Fibroblast of peridontal ligament (primary cell): ENCODE measurements at regions not wholly inside any gene's neighbourhood (a gene's known extent, or its start where the extent isn't known, plus 50 kb on each side); places are given as distances from the start of the nearest gene placed in this dataset.

Source experiments
- DNase-seq: peaks from one replicate; pipeline ENCODE4 v3.0.0-alpha.2; 2010; ENCODE audit errors: extremely low read depth

DNA sequence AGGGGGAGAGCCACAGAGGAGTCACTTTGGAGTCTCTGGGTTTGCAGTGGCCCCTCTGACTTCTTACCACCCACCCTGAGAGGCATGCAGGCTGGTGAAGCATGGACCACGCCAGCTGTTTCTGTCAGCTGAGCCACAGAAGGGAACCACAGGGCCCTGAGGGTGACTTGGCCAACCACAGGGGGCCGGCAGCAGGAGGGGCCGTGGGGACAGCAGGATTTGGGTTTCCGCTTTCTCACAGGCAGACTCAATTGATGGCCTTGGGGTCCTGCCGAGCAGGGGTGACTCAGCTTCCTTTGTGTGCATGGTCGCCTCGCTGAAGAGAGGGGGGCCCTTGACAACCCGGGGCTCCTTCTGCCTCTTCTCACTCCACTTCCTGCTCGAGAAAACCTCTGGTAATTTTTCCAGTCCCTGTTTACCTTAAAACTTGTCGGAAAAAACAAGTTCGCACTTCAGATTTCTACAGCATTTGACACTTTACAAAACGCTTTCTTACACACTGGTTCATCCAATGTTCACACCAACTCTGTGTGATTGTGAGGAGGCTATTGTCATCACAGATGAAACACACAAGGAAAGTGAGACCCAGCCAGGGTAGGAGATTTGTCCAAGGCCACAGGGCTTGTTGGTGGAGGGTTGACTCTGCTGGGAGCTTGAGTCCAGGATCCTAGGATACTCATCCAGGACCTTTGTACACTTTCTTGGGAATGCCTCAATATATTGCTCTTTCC, 311.2 kb downstream of the LPIN1 start:
- no peak for DNase-seq

DNA sequence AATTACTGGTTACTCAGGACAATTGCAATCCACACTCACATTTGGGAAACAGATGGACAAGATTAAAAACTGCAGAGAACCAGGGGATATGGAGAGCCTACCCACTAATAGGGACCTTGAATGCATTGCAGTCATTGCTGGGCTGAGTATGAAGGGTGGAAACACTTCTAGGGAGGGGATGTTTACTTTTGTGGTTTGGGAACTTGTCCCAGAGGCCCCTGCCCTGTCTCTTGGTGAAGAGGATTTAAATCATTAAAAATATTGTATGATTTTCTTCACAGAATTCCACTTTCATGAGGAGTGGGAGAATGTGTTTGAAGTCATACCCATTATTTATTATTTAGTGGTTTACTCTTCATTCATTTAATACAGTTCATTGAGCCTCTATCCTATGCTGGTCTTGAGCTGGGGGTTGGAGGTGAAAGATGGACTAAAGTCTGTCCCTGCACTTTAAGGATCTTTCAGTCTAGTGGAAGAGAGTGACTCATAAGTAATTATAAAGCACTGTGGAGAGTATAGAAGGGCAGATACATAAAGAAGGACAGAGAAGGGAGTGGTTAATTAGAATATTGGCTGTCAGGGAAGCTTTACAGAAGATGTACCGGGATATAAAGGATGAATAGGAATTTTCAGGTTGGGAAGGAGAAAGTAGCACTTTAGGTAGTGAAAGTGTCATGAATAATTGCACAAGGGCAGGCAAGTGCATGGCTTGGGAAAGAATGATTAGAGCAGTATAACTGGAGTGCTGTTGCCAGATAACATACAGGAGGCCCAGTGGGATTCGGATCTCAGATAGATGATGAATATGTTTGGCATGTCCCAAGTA, 313.4 kb downstream of the LPIN1 start:
- DNase-seq: peak; percentile 75

DNA sequence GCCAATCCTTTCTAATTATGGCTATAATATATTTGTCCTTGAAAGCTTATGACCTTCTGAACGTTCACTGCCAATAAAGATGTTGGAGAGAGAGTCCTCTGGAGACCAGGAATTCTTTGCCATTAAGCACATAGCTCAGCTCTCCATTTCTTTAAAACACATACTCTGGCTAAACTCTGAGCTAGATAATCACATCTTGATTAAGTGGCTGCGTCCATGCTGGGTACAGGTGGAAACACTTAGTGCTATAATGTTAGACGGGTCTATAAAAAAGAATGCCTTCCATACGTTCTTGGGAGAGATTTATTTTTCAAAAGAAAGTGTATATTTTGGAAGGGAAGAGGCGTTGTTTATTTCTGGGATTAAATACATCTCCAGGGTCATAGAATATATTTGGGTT, 314.5 kb downstream of the LPIN1 start:
- no peak for DNase-seq

DNA sequence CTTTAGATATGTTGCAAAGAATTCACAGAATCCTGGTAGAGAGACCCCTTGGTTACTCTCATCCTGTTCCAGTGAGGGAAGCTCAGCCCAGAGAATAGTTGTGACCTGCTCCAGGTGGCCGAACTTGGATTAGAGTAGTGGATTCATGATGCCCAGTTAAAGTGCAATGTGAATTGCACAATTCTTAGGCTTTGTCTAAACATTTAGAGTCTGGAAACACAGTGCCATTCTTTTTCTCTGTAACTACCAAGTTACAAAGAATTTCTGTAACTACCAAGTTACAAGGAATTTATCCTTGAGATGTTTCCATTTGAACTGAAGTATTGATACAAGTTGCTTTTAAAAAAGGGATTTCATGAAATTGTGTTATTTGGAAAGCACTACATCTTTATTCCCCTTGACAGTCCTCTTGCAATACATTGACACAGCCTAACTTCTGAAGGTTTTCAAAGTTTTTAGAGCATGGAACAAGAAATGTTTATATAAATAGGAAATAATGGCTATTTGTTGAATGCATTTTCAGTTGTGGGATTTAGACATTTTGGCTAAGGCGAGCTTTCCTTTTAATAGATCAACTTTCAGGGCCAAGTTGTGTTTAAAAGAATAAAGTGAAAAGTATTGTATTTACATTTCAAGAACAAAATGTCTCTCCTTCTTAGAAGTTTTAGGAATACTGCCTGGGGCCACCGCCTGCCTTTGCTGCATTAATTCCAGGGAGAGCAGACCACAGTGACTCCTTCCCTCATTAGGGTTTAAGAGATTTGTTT, 315.0 kb downstream of the LPIN1 start:
- peak; percentile 63 for DNase-seq

DNA sequence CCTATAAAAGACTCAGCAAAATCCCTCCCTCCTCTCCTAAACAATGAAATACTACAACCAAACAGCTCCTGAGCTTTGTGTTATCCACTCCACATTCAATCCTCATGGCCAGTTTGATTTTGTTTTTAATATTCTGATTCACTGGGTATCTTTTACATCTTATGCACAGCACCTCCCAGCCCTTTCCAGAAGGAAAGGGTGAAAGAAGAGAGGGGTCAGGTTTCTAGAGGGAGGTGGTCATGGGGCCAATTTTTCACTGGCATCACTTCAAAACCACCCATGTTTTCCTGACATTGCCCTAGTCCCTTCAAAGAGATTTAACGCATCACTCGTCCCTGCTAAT, 315.6 kb downstream of the LPIN1 start:
- DNase-seq: no peak

DNA sequence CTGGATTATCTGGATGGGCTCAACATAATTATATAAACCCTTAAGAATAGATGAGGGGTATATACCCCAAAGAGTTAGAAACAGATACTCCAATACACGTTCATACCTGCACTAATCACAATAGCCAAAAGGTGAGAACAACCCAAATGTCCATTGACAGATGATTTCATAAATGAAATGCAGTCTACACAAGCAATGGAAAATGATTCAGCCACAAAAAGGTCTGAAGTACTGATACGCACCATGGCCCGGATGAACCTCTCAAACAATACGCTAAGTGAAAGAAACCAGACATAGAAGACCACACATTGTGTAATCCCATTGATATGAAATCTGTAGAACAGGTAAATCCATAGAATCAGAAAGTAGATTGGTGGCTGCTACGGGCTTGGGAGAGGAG, 316.8 kb downstream of the LPIN1 start:
- DNase-seq: no peak

DNA sequence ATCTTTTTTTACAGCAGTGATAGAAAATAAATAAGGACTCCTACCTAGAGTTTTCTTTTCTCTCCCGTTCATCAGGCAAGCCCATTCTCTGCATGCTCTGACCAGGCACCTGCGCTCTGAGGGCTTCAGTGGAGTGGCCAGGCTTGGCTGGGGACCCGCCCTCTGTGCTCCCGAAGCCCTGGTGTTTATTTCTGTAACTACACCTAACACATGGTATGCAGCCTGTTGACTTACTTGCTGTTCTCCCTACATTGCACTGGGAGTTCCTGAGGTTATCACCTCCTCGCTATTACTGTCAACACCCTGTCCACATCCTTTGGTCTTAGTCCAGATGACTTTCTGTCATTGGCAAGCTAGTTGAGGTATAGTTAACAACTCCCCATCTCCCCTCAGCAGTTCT, 317.7 kb downstream of the LPIN1 start:
- DNase-seq: no peak

DNA sequence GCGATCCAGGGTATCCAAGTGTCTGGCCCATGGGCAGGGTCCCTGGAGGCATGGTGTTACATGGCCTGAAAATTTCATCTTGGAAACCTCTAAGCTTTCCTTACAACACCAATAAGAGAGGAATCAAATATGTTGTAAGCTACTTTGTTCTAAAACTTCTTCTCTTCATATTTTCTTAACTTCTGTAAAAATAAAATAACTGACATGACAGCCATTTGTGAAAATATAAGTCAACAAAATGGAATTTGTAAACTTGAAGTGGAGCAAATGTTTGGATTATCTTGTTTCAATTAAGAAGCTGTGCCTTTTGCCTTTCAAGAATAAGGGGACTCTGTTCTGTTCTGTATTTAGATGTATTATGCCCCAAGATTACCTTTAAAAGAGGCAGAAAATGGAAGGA, 319.7 kb downstream of the LPIN1 start:
- peak; percentile 49 for DNase-seq

DNA sequence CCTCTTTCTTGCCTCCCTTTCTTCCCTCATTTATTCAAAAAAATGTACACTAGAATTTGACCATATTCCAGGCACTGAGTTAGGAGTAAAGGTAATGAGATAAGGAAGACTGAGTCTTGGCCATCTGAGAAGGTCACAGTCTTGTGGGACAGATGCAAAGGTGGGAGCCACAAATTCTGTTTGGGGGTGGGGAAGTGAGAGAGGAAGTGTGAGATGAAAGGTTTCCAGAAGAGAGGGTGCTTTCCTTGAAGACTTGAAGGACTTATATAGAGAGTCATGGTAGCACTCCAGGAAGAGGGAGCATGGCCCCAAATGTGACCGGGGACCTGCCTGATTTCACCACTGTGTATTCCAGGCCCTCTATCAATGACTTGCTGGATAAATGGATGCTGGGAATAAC, 320.6 kb downstream of the LPIN1 start:
- no peak for DNase-seq

DNA sequence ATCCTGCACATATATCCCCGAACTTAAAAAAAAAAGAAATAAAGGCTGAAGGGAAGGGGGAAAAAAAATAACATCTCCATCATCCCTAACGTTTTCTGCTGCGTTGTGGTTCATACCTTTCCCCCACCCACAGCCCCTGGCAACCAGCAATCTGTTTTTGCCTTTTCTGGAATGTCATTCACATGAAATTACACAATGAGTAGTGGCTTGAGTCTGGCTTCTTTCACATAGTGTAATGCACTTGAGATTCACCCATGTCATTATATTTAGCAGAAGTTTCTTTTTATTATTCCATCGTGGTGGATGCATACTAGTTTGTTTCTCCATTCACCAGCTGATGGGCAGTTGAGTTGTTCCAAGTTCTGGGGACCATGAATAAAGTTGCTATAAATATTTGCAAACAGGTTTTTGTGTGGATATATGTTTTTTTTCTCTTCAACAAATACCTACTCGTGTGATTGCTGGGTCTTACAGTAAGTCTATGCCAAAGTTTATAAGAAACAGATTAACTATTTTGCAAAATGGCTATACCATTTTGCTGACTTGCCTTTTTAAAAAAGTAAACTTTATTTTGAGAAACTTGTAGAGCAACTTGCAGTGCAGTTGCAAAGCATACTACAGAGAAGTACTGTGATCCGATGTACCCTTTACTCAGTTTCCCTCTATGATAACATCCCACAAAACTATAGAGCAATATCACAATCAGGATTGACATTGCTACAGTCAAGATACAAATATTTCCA, 322.5 kb downstream of the LPIN1 start:
- DNase-seq: peak; percentile 47

DNA sequence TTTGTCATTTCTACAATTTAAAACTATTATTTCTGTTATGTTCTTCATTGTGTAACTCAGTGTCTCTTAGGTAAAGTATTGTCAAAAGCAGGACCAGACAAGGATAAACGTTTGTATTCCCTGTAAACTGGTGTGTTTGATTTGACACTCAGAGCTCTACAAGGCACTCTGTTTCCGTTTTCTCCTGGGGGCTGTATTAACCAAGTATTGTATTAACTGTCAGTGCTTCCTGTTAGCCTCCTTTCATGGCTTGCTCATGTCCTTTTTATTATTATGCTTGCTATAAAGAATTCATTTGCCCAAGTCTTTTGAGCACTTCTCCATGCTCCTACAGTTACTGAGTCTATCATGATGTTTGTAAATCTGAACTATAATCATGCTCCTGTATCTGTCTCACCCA, 323.7 kb downstream of the LPIN1 start:
- no peak for DNase-seq

DNA sequence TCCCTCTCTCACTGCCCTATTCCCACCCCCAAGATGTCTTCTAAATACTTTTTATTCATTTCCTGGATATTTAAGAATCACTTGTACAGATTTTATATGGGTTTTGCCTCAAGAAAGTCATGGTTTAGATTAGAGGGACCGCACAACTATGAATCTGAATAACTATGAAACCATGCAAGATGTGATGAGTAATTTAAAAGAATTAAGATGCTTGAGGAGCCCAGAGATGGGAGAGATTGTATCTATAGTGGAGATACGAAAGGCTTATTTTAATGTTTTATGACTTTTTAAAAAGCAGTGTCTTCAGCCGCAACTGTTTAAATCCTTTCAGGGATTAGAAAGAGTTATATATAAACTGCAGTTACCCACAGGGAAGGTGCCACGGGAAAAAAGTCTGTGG, 324.1 kb downstream of the LPIN1 start:
- DNase-seq: peak; percentile 82

DNA sequence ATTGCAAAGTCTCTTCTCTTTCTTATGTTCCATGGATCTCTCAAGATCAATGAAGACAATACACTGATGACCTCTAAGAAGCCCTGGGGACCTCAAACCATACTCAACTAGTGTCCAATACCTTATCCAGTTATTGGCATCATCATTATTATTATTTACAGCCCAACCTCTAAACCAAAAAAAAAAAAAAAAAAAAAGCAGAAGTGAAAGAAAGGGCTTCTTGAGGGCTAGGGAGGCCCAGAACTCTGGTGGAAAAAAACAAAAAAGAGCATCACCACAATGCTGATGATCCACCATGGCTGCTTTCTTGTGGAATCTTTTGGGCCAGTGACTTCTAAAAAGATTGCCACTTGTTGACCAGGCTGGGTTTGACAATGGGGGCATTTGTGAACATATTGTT, 324.9 kb downstream of the LPIN1 start:
- DNase-seq: no peak

DNA sequence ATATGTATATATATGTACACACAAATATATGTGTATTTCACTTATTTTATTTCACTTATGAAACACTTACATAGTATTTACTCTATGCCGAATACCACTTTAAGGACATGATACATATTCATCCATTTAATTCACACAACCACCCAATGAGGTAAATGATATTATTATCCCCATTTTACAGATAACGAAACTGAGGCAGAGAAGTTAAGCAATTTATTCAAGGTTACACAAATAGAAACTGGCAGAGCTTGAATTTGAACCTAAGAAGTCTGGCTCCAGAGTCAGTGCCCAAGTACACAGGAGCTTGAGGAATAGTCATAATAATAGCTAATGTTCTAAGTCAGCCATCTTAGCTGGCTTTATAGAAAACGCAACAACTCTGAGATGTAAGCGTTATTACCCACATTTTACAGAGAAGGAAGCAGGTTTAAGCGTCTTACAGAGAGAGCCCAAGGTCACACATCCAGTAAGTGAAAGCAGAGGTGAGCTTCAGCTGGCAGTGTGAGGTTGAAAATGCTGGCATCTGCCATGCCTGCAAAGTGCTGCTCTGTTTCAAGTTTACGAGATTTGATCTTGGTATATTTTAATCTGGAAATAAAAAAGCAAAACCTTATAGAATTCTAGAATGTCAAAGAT, 326.9 kb downstream of the LPIN1 start:
- DNase-seq: no peak

DNA sequence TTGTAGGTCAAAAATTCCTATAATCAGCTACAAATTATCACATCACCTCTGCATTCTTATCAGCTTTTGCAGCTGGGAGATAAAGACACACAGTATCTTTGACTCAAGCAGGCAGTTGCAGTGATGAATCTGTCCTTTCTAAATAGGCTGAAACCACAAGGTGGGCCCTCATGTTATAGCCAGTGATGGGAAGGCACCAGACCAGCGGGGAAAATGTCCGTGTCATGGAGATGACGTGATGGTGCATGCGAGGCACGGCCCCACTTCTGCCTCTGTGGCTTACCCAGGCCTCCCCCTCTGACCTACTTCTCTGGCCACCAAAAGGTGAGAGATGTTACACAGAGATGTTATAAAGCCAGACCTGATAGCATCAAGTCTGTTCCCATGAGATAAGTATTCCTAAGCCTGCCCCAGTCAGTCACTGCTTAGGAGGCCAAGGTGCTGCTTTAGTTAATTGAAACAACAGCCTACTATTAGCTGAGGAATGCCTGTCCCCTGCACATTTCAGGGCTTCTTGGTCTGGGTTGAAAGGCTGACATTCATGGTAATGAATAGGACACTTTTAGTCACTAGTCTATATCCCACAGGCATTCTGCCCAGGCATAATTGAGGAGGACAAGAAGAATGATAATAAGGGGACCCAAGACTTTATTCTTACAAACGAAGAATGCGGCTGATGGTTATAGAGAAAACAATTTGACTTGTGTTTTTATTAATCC, 327.9 kb downstream of the LPIN1 start:
- DNase-seq: no peak

DNA sequence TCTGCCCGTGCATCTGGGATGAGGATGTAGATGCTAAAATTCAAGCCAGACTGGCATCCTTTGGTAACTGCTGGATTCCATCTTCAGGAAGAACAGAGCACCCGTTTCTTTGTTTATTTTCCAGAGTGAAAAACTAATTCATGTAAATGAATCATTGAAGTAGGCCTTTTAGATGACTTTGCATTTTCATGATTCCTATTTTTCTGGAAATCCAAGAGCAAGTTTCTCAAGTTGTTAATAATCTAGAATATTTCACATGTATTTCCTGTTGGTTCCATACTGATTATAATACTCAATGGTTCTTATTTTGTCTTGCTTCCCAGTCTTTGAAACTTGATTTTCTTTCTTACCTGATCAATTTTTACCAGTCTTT, 328.4 kb downstream of the LPIN1 start:
- DNase-seq: peak; percentile 43

DNA sequence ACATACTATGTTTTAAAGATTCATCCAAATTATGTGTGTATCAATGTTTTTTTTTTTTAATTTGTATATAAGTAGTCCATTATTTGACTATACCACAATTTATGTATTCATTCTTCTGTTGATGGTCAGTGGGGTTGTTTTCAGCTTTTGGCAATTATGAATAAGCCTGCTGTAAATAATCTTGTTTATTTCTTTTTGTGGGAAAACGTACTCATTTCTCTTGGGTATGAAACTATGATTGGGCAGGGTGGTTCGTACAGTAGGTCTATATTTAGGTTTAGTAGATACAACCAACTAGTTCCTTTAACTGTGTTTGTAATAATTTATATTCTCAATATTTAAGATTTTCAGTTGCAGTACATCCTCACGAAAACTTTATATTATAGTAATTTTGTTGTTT, 329.2 kb downstream of the LPIN1 start:
- DNase-seq: no peak

DNA sequence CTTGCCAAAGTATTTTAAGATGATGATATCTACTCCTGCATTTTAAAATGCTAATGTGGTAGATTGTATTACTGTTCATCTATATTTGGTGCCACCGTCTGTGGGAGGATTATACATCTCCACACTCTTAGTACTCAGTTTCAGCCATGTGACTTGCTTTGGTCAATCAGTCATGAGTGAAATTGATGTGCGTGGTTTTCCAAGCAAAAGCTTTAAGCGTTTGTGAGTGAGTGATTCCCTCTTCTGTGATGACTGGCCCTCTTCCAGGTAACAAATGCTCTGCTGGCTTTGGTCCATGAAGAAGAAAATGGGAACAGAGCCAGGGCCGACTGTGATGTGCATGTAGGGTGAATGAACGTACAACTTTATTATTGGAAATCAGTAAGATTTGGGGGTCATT, 330.4 kb downstream of the LPIN1 start:
- DNase-seq: no peak

DNA sequence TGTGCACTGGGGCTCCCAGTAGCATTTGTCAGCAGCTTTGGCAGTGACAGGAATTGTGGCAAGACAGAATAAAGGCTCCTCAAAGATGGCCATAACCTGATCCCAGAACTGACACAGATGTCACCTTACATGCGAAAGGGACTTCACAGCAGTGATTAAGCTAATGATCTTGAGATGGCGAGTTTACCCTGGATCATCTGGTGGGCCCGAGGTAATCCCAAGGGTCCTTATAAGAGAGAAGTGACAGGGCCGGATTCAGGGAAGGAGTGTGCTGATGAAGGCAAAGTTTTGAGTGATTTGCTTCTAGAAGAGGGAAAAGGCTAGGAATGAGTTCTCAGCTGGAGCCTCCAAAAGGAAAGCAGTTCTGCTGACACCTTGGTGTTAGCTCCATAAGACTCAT, 333.9 kb downstream of the LPIN1 start:
- no peak for DNase-seq

DNA sequence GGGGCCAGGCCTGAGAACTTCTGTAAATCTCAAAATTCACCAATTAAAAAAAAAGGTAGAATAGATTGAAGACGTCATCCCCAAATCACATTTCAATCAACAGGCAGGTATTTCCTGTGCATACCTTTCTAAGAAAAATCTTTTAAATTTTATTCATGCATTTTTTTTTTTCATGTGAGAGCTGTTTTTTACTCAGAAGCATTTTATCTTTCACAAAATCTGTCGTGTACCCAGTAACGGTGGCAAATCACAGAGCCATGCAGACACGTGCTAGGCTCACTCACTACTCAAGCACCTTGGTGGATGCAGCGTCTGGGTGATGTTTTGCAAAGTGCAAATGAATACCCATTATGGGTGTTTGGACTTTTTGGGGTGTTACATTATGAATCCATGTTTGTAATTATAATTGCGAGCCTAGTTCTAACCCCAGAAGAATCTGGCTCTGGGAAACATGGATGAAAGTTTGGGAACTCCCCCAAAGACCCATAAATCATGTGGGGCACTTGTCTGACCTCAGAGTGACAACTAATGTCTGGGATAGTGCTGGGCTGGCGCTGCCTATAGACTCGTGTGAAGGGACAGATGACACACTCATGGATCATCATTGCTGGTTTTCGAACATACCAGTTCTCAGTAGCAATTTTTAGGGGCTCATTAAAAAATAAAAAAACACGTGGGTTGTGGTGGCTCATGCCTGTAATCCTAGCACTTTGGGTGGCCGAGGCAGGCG, 335.2 kb downstream of the LPIN1 start:
- DNase-seq: no peak
